HFF-Myc (cell line): ENCODE measurements at regions not wholly inside any gene's neighbourhood (a gene's known extent, or its start where the extent isn't known, plus 50 kb on each side); places are given as distances from the start of the nearest gene placed in this dataset.

Experiments
- DNase-seq: peaks from one replicate; pipeline ENCODE4 v3.0.0-alpha.2; 2011; ENCODE audit warnings: low read depth; ENCODE audit errors: extremely low read depth
- H3K4me3 ChIP-seq: replicated peaks from 2 replicates; pipeline ENCODE4 v1.5.1; 2011; ENCODE audit warnings: low read depth, mild to moderate bottlenecking, control low read depth, low read length
- CTCF ChIP-seq: IDR thresholded peaks from 2 replicates; pipeline ENCODE4 v1.5.1; 2012; ENCODE audit warnings: mild to moderate bottlenecking, low read depth, low read length, control low read depth; ENCODE audit errors: missing control alignments

DNA sequence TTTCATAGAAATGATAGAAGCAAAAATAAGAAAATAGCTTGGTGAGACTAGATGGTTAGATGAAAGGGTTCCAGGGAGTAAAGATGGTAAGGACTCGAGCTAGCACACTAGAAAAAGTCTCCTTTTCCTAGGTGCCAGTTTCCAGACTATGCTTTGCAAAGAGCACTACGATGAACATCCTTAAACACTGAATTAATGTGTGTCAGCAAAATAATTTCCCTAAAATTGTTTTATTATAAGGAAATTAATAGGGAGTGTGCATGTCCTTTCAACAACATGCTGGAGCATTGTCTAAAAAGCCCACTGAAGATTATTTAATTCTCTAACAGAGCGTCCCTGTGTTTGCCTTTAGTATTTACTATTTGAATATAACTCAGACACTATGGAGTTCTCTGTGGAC lies 107.4 kb upstream of the NDUFV2 start:
- H3K4me3 ChIP-seq = no peak overlapping the region
- no peak for DNase-seq
- no peak for TF ChIP-seq CTCF

DNA sequence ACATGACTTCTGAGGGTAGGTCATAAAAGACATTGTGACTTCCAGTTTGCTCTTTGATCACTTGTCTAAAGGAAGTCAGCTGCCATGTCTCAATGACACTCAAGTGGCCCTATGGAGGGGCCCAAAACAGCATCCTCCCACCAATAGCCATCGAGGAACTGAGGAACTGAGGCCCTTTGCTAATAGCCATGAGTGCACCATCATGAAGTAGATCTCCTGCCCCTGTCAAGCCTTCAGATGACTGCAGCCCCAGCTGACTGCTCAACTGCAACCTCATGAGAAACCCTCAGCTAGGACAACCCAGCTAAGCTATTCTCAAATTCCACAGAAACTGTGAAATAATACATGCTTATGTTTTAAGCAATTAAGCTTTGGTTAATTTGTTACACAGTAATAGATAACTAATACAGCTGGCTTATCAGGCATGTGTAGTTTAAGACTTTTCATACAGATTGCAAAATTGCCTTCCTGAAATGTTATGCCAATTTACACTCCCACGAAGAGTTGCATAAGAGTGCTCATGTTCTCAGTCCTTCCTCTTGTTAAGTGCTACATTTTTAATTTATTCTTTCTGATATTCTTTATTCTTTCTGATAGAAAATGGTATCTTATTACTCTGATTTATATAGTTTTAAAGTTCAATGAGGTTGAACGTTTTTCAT lies 105.6 kb upstream of the NDUFV2 start:
- no peak overlapping the region for H3K4me3 ChIP-seq
- DNase-seq = no peak
- TF ChIP-seq CTCF = no peak

DNA sequence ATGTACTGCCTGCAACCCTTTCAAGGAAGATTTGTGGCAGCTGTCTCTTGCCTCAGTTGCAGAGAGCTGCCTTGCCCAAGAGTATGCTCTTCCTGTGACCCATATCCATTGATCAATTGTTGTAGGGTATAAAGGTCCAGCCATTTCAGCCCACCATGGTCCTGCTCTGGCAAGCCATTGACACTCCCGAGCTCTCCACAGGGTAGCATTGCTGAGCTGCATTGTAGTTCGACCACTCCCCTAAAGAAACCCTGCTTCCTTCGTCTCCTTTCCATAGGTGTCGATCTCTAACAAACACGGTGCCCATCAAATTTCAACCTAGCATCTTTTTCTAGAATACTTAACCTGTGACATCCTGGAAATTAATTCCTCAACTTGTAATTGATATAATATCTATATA lies 104.9 kb upstream of the NDUFV2 start:
- no peak for TF ChIP-seq CTCF
- no peak for DNase-seq
- H3K4me3 ChIP-seq = no peak overlapping the region

DNA sequence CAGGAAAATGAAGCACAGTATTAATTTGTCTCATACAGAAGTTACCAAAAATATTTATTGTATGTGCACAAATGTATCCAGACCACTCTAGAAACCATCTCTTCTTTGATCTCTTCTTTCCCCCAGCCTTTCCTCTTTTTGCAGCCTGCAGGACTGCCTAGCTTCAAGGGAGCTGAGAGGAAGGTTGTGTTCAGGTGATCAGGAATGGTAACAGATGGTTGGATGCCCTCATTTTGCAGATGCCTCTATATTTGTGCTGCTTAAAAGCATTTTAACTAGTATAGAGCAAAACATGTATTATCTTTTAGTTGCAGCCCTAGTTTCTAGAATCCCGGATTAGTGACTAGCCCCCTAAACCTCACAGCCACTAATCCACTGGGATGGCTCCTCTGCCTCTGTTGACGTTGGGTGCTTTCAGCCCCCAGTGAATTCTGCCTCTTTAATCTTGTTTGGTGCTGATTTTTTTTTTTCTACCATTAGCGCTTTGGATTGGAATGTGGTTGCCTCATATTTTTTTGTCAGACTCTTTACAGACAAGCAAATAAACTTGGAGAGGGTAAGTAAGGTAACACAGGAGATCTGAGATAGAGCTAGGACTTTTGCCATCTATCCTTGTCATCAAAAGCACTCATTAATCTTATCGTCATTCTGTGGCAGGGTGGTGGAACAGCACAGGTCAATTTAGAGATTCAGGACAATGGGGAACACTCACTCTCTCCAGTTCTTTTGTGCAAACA lies 103.8 kb upstream of the NDUFV2 start:
- no peak overlapping the region for H3K4me3 ChIP-seq
- no peak for TF ChIP-seq CTCF
- DNase-seq = no peak

GRCh38 chr18:8999872-9000271 lies 102.6 kb upstream of the NDUFV2 start:
- no peak for TF ChIP-seq CTCF

GRCh38 chr18:9000733-9001132 lies 101.8 kb upstream of the NDUFV2 start:
- H3K4me3 ChIP-seq = no peak overlapping the region
- no peak for TF ChIP-seq CTCF
- no peak for DNase-seq

More at GRCh38 chr18:8999872-9000271, 102.6 kb upstream of the NDUFV2 start:
- DNase-seq = no peak
- no peak overlapping the region for H3K4me3 ChIP-seq

DNA sequence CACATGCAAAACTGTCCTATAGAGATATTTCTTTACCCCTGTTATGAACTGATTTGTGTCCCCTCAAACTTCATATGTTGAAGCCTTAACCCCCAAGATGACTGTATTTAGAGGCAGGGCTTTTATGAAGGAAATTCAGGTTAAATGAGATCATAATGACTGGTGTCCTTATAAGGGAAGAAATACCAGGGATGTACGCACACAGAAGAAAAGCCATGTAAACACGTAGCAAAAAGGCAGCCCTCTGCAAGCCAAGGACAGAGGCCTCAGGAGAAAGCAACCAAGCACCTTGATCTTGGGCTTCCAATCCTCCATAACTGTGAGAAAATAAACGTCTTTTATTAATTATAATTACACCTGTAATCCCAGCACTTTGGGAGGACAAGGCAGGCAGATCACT lies 101.3 kb upstream of the NDUFV2 start:
- TF ChIP-seq CTCF = no peak
- DNase-seq = no peak
- no peak overlapping the region for H3K4me3 ChIP-seq
